A549 (cell line): ENCODE measurements at regions not wholly inside any gene's neighbourhood (a gene's known extent, or its start where the extent isn't known, plus 50 kb on each side); places are given as distances from the start of the nearest gene placed in this dataset.

ENCODE experiments used
- ATAC-seq, 2 experiments: fragments of 200-7000 bp in 1 of 2; fragments of >200 bp in 1 of 2; cut with Nextera tagmentation in 1 of 2; cut with Tn5 transposase in 1 of 2; 3 replicates each; pipeline versions ENCODE4 v1.8.0 to v1.9.1; 2018 to 2020; ENCODE audit warnings: mild to moderate bottlenecking in 1 of 2, moderate library complexity in 1 of 2
- CTCF ChIA-PET: fragments of 300-600 bp; sonication (Branson Sonifier 250); formaldehyde crosslinking; extraction: SDS; loops from one replicate; lab custom pipeline; 2021; ENCODE audit warnings: antibody characterized with exemption, inconsistent platforms; lab: Yijun Ruan, JAX
- POLR2A ChIA-PET: fragments of 350-600 bp; formaldehyde crosslinking; extraction: SDS; loops from one replicate; lab custom pipeline; 2021; ENCODE audit warnings: antibody characterized with exemption, inconsistent platforms; lab: Yijun Ruan, JAX
- DNase-seq, 2 experiments: peaks; one replicate each; pipeline versions ENCODE4 v3.0.0 to v3.0.0-alpha.2; 2011 to 2016; ENCODE audit warnings: low read depth in 1 of 2, low spot score in 1 of 2
- FAIRE-seq: peaks from 2 replicates; lab custom pipeline; 2011; peaks lifted over from hg19 to GRCh38; lab: Jason Lieb, UNC
- H3K27ac ChIP-seq, 2 experiments: fragments of >200 bp; sonication (Bioruptor Twin); formaldehyde crosslinking; 3 replicates each; pipeline ENCODE4 v1.5.1; 2016 to 2017
- H3K4me1 ChIP-seq: fragments of >200 bp; sonication (Bioruptor Twin); formaldehyde crosslinking; 3 replicates; pipeline ENCODE4 v1.6.1; 2016
- H3K4me2 ChIP-seq: fragments of >200 bp; sonication (Bioruptor Twin); formaldehyde crosslinking; 3 replicates; pipeline ENCODE4 v1.6.1; 2016
- H3K4me3 ChIP-seq: fragments of >200 bp; sonication (Bioruptor Twin); formaldehyde crosslinking; 3 replicates; pipeline ENCODE4 v1.5.1; 2016
- H3K9me3 ChIP-seq: fragments of >200 bp; sonication (Bioruptor Twin); formaldehyde crosslinking; 3 replicates; pipeline ENCODE4 v1.6.1; 2016
- ATOH8 ChIP-seq: fragments of 250-450 bp; sonication (Bioruptor Pico); IDR thresholded peaks from 2 replicates; pipeline ENCODE4 v1.5.0; 2020; ENCODE audit warnings: low read depth, mild to moderate bottlenecking, moderate library complexity
- CBX8 ChIP-seq: fragments of 200-600 bp; sonication (generic); IDR thresholded peaks from 2 replicates; pipeline ENCODE4 v1.6.1; 2016
- CEBPB ChIP-seq, 2 experiments: fragments of >200 bp in 1 of 2; sonication (Bioruptor Twin) in 1 of 2; formaldehyde crosslinking in 1 of 2; IDR thresholded peaks; 2 replicates each; pipeline ENCODE4 v1.6.1; 2012 to 2016
- CHD2 ChIP-seq: fragments of 150-350 bp; IDR thresholded peaks from 2 replicates; pipeline ENCODE4 v1.6.1; 2014; ENCODE audit warnings: low read length; ENCODE audit not compliant: partially characterized antibody
- E2F6 ChIP-seq: IDR thresholded peaks from 2 replicates; pipeline ENCODE4 v1.6.1; 2012; ENCODE audit warnings: low read depth, borderline replicate concordance
- EHMT2 ChIP-seq: fragments of 200-600 bp; sonication (generic); IDR thresholded peaks from 2 replicates; pipeline ENCODE4 v1.6.1; 2016; ENCODE audit warnings: antibody characterized with exemption, low read depth, mild to moderate bottlenecking, moderate library complexity
- ELK1 ChIP-seq: fragments of 150-350 bp; IDR thresholded peaks from 2 replicates; pipeline ENCODE4 v1.6.1; 2014; ENCODE audit warnings: low read depth, mild to moderate bottlenecking, low read length
- FOSL2 ChIP-seq, 2 experiments: fragments of 450-650 bp in 1 of 2; fragments of >200 bp in 1 of 2; sonication (Bioruptor Twin) in 1 of 2; formaldehyde crosslinking; IDR thresholded peaks; 2 replicates each; pipeline versions ENCODE4 v1.5.0 to v1.6.1; 2016 to 2020; ENCODE audit warnings: mild to moderate bottlenecking in 1 of 2, moderate library complexity in 1 of 2
- FOXS1 ChIP-seq: fragments of 250-450 bp; sonication (Bioruptor Pico); IDR thresholded peaks from 2 replicates; pipeline ENCODE4 v1.5.0; 2020; ENCODE audit warnings: mild to moderate bottlenecking, moderate library complexity
- HOXA7 ChIP-seq: fragments of 250-450 bp; sonication (Bioruptor Pico); IDR thresholded peaks from 2 replicates; pipeline ENCODE4 v1.5.0; 2020; ENCODE audit warnings: mild to moderate bottlenecking, moderate library complexity
- HOXB5 ChIP-seq: fragments of 250-450 bp; sonication (Bioruptor Pico); IDR thresholded peaks from 2 replicates; pipeline ENCODE4 v1.5.0; 2020; ENCODE audit warnings: mild to moderate bottlenecking, moderate library complexity
- JUN ChIP-seq, 2 experiments: fragments of >200 bp; sonication (Bioruptor Twin); formaldehyde crosslinking; IDR thresholded peaks; 2 replicates in 1 of 2; 3 replicates in 1 of 2; pipeline ENCODE4 v1.6.1; 2016 to 2017
- MAFK ChIP-seq: fragments of 450-650 bp; IDR thresholded peaks from 2 replicates; pipeline ENCODE4 v1.6.1; 2014; ENCODE audit not compliant: partially characterized antibody
- MAZ ChIP-seq: fragments of 150-350 bp; IDR thresholded peaks from 2 replicates; pipeline ENCODE4 v1.6.1; 2014; ENCODE audit warnings: antibody characterized with exemption, low read depth, low read length, borderline replicate concordance
- NFE2L2 ChIP-seq: fragments of 150-350 bp; conservative IDR thresholded peaks from 2 replicates; pipeline ENCODE4 v1.6.1; 2014; ENCODE audit warnings: low read length
- NPAS2 ChIP-seq: fragments of 250-450 bp; sonication (Bioruptor Pico); IDR thresholded peaks from 2 replicates; pipeline ENCODE4 v1.8.0; 2022; ENCODE audit warnings: mild to moderate bottlenecking, moderate library complexity, borderline replicate concordance
- NR3C1 ChIP-seq: fragments of >200 bp; sonication (Bioruptor Twin); formaldehyde crosslinking; IDR thresholded peaks from 3 replicates; pipeline ENCODE4 v1.6.1; 2017
- RARB ChIP-seq: fragments of 250-450 bp; sonication (Bioruptor Pico); IDR thresholded peaks from 2 replicates; pipeline ENCODE4 v1.8.0; 2021; ENCODE audit warnings: mild to moderate bottlenecking, moderate library complexity
- RFX5 ChIP-seq: fragments of 450-650 bp; IDR thresholded peaks from 2 replicates; pipeline ENCODE4 v1.7.1; 2014; ENCODE audit warnings: antibody characterized with exemption, mild to moderate bottlenecking, moderate library complexity
- RNF2 ChIP-seq: fragments of 200-600 bp; sonication (generic); IDR thresholded peaks from 2 replicates; pipeline ENCODE4 v1.6.1; 2016; ENCODE audit warnings: low read depth, mild to moderate bottlenecking, antibody characterized with exemption, moderate library complexity, borderline replicate concordance
- SMC3 ChIP-seq: fragments of >200 bp; sonication (Bioruptor Twin); formaldehyde crosslinking; IDR thresholded peaks from 3 replicates; pipeline ENCODE4 v1.6.1; 2018; ENCODE audit warnings: inconsistent platforms
- SREBF2 ChIP-seq: fragments of 450-650 bp; IDR thresholded peaks from 2 replicates; pipeline ENCODE4 v1.6.1; 2014; ENCODE audit warnings: mild to moderate bottlenecking, moderate library complexity
- TFCP2L1 ChIP-seq: fragments of 250-450 bp; sonication (Bioruptor Pico); IDR thresholded peaks from 2 replicates; pipeline ENCODE4 v1.5.0; 2021; ENCODE audit warnings: mild to moderate bottlenecking
- WGBS: methylation state at CpG from one replicate; pipeline ENCODE4 v1.1.6; 2017; ENCODE audit errors: missing lambda C conversion rate; 5-methylcytosine and 5-hydroxymethylcytosine counted together
- TF ChIP-seq, protein P1 (sequence below): fragments of >200 bp; sonication (Bioruptor Twin); formaldehyde crosslinking; IDR thresholded peaks from 3 replicates; pipeline ENCODE4 v1.5.1; 2016
- TF ChIP-seq, protein P2 (sequence below): IDR thresholded peaks from 2 replicates; pipeline ENCODE4 v1.6.1; 2012
- TF ChIP-seq, protein P3 (sequence below): fragments of 200-600 bp; sonication (generic); IDR thresholded peaks from 2 replicates; pipeline ENCODE4 v1.6.1; 2016; ENCODE audit warnings: antibody characterized with exemption, mild to moderate bottlenecking, moderate library complexity

DNA sequence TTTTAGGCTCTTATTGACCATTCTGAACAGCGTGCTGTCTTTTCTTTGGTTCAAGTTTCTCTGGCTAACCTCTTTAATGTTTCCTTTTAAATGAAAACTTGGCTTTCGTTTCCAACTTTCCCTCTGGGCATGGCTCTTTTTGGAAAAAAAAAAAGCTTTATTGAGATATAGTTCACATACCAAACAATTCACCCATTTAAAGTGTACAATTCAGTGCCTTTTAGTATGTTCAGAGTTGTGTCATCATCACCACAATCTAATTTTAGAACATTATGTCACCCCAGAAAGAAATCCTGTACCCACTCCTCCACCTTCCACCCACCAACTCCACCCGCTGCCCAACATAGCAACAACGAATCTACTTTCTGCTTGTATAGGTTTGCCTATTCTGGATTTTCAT is 322.4 kb downstream of the ADCYAP1 start:
- H3K4me3 ChIP-seq = no peak overlapping the region
- no peak overlapping the region for H3K4me2 ChIP-seq
- H3K4me1 ChIP-seq = no peaks in the 10 kb centered on the region
- ChIA-PET POLR2A (no interaction called here), CTCF (no interaction called here)
- TF ChIP-seq NR3C1 (no peak), CBX8 (no peak), NFE2L2 (no peak), ATOH8 (CRISPR knock-in tag) (no peak), CEBPB (IDR thresholded peaks at IDR 0.05) (no peak), NPAS2 (CRISPR knock-in tag) (no peak), RFX5 (no peak)
- no peak for ATAC-seq
- DNase-seq = no peak
- no peak overlapping the region for H3K27ac ChIP-seq
- 28% methylated on average over 4 of the region's 4 CpGs for WGBS
- no peak for FAIRE-seq
- H3K9me3 ChIP-seq = no peaks in the 10 kb centered on the region

GRCh38 chr18:1229634-1230033 is 325.0 kb downstream of the ADCYAP1 start:
- FAIRE-seq (no peak), ATAC-seq (no peak), DNase-seq (no peak)
- H3K4me1 ChIP-seq = no peaks in the 10 kb centered on the region
- H3K4me2 ChIP-seq = no peak overlapping the region
- WGBS = 4% methylated on average over 2 of the region's 2 CpGs
- no peak overlapping the region for H3K27ac ChIP-seq
- POLR2A ChIA-PET = no interaction called here
- TF ChIP-seq MAFK (no peak), FOXS1 (no peak), SREBF2 (no peak), ATOH8 (CRISPR knock-in tag) (no peak), HOXA7 (CRISPR knock-in tag) (no peak), SMC3 (no peak), FOSL2 (IDR thresholded peaks at IDR 0.05) (no peak), FOSL2 (CRISPR knock-in tag; IDR thresholded peaks at IDR 0.05) (no peak), ELK1 (no peak)
- TF ChIP-seq, protein P1, sequence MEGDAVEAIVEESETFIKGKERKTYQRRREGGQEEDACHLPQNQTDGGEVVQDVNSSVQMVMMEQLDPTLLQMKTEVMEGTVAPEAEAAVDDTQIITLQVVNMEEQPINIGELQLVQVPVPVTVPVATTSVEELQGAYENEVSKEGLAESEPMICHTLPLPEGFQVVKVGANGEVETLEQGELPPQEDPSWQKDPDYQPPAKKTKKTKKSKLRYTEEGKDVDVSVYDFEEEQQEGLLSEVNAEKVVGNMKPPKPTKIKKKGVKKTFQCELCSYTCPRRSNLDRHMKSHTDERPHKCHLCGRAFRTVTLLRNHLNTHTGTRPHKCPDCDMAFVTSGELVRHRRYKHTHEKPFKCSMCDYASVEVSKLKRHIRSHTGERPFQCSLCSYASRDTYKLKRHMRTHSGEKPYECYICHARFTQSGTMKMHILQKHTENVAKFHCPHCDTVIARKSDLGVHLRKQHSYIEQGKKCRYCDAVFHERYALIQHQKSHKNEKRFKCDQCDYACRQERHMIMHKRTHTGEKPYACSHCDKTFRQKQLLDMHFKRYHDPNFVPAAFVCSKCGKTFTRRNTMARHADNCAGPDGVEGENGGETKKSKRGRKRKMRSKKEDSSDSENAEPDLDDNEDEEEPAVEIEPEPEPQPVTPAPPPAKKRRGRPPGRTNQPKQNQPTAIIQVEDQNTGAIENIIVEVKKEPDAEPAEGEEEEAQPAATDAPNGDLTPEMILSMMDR = no peak
- H3K9me3 ChIP-seq = no peaks in the 10 kb centered on the region
- H3K4me3 ChIP-seq = no peak overlapping the region
- CTCF ChIA-PET = no interaction called here

GRCh38 chr18:1232867-1233266 is 328.2 kb downstream of the ADCYAP1 start:
- ChIA-PET POLR2A (no interaction called here), CTCF (no interaction called here)
- Histone ChIP-seq H3K4me1 (no peaks in the 10 kb centered on the region), H3K4me2 (no peak overlapping the region), H3K4me3 (no peak overlapping the region), H3K27ac (no peak overlapping the region), H3K9me3 (0 out of 3 replicates have a peak, but pooled peaks cover 4% of the 10 kb centered on the region)
- DNase-seq (no peak), FAIRE-seq (no peak), ATAC-seq (no peak)
- TF ChIP-seq CEBPB (IDR thresholded peaks at IDR 0.05) (no peak), HOXB5 (CRISPR knock-in tag) (no peak), E2F6 (no peak), RFX5 (no peak), EHMT2 (no peak), TFCP2L1 (CRISPR knock-in tag) (no peak), MAZ (no peak), CHD2 (no peak), RARB (no peak), RNF2 (no peak), JUN (IDR thresholded peaks at IDR 0.05) (no peak)
- TF ChIP-seq, protein P2, sequence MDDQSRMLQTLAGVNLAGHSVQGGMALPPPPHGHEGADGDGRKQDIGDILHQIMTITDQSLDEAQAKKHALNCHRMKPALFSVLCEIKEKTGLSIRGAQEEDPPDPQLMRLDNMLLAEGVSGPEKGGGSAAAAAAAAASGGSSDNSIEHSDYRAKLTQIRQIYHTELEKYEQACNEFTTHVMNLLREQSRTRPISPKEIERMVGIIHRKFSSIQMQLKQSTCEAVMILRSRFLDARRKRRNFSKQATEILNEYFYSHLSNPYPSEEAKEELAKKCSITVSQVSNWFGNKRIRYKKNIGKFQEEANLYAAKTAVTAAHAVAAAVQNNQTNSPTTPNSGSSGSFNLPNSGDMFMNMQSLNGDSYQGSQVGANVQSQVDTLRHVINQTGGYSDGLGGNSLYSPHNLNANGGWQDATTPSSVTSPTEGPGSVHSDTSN = no peak
- TF ChIP-seq, protein P3, sequence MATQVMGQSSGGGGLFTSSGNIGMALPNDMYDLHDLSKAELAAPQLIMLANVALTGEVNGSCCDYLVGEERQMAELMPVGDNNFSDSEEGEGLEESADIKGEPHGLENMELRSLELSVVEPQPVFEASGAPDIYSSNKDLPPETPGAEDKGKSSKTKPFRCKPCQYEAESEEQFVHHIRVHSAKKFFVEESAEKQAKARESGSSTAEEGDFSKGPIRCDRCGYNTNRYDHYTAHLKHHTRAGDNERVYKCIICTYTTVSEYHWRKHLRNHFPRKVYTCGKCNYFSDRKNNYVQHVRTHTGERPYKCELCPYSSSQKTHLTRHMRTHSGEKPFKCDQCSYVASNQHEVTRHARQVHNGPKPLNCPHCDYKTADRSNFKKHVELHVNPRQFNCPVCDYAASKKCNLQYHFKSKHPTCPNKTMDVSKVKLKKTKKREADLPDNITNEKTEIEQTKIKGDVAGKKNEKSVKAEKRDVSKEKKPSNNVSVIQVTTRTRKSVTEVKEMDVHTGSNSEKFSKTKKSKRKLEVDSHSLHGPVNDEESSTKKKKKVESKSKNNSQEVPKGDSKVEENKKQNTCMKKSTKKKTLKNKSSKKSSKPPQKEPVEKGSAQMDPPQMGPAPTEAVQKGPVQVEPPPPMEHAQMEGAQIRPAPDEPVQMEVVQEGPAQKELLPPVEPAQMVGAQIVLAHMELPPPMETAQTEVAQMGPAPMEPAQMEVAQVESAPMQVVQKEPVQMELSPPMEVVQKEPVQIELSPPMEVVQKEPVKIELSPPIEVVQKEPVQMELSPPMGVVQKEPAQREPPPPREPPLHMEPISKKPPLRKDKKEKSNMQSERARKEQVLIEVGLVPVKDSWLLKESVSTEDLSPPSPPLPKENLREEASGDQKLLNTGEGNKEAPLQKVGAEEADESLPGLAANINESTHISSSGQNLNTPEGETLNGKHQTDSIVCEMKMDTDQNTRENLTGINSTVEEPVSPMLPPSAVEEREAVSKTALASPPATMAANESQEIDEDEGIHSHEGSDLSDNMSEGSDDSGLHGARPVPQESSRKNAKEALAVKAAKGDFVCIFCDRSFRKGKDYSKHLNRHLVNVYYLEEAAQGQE = no peak
